ENCODE measurements at regions not wholly inside any gene's neighbourhood (a gene's known extent, or its start where the extent isn't known, plus 50 kb on each side); places are given as distances from the start of the nearest gene placed in this dataset.

- no peak overlapping the region for H3K4me3 ChIP-seq (replicated peaks; ENCODE audit: low read depth, low read length)
- no peak for TF ChIP-seq CTCF (IDR thresholded peaks at IDR 0.05; ENCODE audit: low read length, missing control alignments)
- DNase-seq (ENCODE audit: low read depth): no peak
Measured at GRCh38 chr6:109285366-109285765, 96.9 kb downstream of the CD164 start.

GRCh38 chr6:109284675-109285074 is 97.6 kb downstream of the CD164 start:
- no peak for TF ChIP-seq CTCF (IDR thresholded peaks at IDR 0.05; ENCODE audit: low read length, missing control alignments)
- no peak for DNase-seq (ENCODE audit: low read depth)
- no peak overlapping the region for H3K4me3 ChIP-seq (replicated peaks; ENCODE audit: low read depth, low read length)

DNA sequence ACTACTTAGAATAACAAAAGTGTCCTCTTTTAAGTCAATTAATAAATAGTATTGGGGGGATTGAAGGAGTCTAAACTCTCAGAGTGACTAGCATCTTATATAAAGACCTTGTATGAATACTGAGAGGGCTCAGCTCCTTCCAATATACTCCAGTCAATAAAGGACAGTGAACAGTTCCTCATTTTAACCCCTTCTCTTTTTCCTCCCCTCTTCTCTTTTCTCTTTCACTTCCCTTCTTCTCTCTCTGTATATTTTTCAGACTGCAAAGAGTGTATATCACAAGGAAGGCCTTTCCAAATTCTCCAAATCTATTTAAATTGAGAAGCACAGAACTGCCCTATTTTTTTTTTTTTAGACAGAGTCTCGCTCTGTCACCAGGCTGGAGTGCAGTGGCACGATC is 99.5 kb downstream of the CD164 start:
- DNase-seq (ENCODE audit: low read depth): no peak
- no peak for TF ChIP-seq CTCF (IDR thresholded peaks at IDR 0.05; ENCODE audit: low read length, missing control alignments)

DNA sequence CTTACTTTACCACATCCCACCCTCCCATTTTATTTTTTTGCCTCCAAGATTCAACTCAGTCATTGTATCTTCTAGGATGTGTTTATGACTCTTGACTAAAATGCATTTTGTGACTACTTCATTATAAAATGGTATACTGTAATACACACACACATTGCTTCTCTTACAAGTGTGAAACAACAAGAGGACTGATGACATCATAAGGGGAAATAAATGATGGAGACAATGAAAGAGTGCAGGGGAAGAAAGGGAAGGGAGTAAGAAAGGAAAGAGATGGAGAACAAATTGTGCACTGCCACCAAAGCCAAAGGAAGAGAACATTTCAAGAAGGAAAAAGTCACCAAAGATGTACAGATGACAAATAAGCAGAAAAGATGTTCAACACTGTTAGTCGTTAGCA is 102.6 kb downstream of the CD164 start:
- no peak for TF ChIP-seq CTCF (IDR thresholded peaks at IDR 0.05; ENCODE audit: low read length, missing control alignments)
- no peak for DNase-seq (ENCODE audit: low read depth)
- H3K4me3 ChIP-seq (replicated peaks; ENCODE audit: low read depth, low read length): no peak overlapping the region

More for the DNA sequence above, 99.5 kb downstream of the CD164 start:
- H3K4me3 ChIP-seq (replicated peaks; ENCODE audit: low read depth, low read length): no peak overlapping the region

GRCh38 chr6:109271622-109272021 is 110.6 kb downstream of the CD164 start:
- TF ChIP-seq CTCF (IDR thresholded peaks at IDR 0.05; ENCODE audit: low read length, missing control alignments): no peak
- DNase-seq (ENCODE audit: low read depth): no peak
- no peak overlapping the region for H3K4me3 ChIP-seq (replicated peaks; ENCODE audit: low read depth, low read length)

- TF ChIP-seq CTCF (IDR thresholded peaks at IDR 0.05; ENCODE audit: low read length, missing control alignments): no peak
- H3K4me3 ChIP-seq (replicated peaks; ENCODE audit: low read depth, low read length): no peak overlapping the region
- no peak for DNase-seq (ENCODE audit: low read depth)
Measured at GRCh38 chr6:109269953-109270517, 112.2 kb downstream of the CD164 start.

- no peak for TF ChIP-seq CTCF (IDR thresholded peaks at IDR 0.05; ENCODE audit: low read length, missing control alignments)
- DNase-seq (ENCODE audit: low read depth): no peak
- no peak overlapping the region for H3K4me3 ChIP-seq (replicated peaks; ENCODE audit: low read depth, low read length)
Measured at GRCh38 chr6:109269057-109269456, 113.2 kb downstream of the CD164 start.
